Globus pallidus (tissue), 1 donor: ENCODE measurements at regions not wholly inside any gene's neighbourhood (a gene's known extent, or its start where the extent isn't known, plus 50 kb on each side); places are given as distances from the start of the nearest gene placed in this dataset.
"Not testable (repeated sequence)": the region's sequence is repeated elsewhere in the genome, so short reads cannot be mapped to it uniquely, and the experiment has no call there.

Source experiments
- DNase-seq: peaks from one replicate; pipeline ENCODE4 v3.0.0-alpha.2; 2015; ENCODE audit warnings: low spot score

GRCh38 chr6:126967296-126968005, 151.0 kb upstream of the RSPO3 start:
- DNase-seq: no peak

GRCh38 chr6:126976253-126976797, 142.1 kb upstream of the RSPO3 start:
- DNase-seq: no peak

GRCh38 chr6:126983779-126984178, 134.7 kb upstream of the RSPO3 start:
- DNase-seq: no peak

- DNase-seq: not testable (repeated sequence)
These were observed 130.3 kb upstream of the RSPO3 start for GRCh38 chr6:126988125-126988524.

GRCh38 chr6:127000631-127001030, 117.8 kb upstream of the RSPO3 start:
- no peak for DNase-seq

- no peak for DNase-seq
These were observed 104.6 kb upstream of the RSPO3 start for GRCh38 chr6:127013865-127014264.

- no peak for DNase-seq
These were observed 102.6 kb upstream of the RSPO3 start for GRCh38 chr6:127015858-127016257.

- DNase-seq: no peak
These were observed 98.6 kb upstream of the RSPO3 start for GRCh38 chr6:127019828-127020227.

GRCh38 chr6:127022302-127022701, 96.2 kb upstream of the RSPO3 start:
- DNase-seq: peak; percentile 24

GRCh38 chr6:127023001-127023778, 95.3 kb upstream of the RSPO3 start:
- no peak for DNase-seq

GRCh38 chr6:127026247-127026646, 92.2 kb upstream of the RSPO3 start:
- DNase-seq: no peak

- no peak for DNase-seq
These were observed 88.4 kb upstream of the RSPO3 start for GRCh38 chr6:127030111-127030510.

GRCh38 chr6:127030836-127031235, 87.6 kb upstream of the RSPO3 start:
- no peak for DNase-seq

GRCh38 chr6:127031511-127031910, 87.0 kb upstream of the RSPO3 start:
- DNase-seq: no peak

GRCh38 chr6:127032971-127033370, 85.5 kb upstream of the RSPO3 start:
- no peak for DNase-seq

GRCh38 chr6:127051571-127052260, 66.8 kb upstream of the RSPO3 start:
- no peak for DNase-seq

- no peak for DNase-seq
These were observed 65.2 kb upstream of the RSPO3 start for GRCh38 chr6:127053032-127053874.

- no peak for DNase-seq
These were observed 64.6 kb upstream of the RSPO3 start for GRCh38 chr6:127053875-127054235.

GRCh38 chr6:127058027-127058426, 60.4 kb upstream of the RSPO3 start:
- no peak for DNase-seq

- no peak for DNase-seq
These were observed 59.5 kb upstream of the RSPO3 start for GRCh38 chr6:127058936-127059335.
